ENCODE measurements at regions not wholly inside any gene's neighbourhood (a gene's known extent, or its start where the extent isn't known, plus 50 kb on each side); places are given as distances from the start of the nearest gene placed in this dataset.

DNA sequence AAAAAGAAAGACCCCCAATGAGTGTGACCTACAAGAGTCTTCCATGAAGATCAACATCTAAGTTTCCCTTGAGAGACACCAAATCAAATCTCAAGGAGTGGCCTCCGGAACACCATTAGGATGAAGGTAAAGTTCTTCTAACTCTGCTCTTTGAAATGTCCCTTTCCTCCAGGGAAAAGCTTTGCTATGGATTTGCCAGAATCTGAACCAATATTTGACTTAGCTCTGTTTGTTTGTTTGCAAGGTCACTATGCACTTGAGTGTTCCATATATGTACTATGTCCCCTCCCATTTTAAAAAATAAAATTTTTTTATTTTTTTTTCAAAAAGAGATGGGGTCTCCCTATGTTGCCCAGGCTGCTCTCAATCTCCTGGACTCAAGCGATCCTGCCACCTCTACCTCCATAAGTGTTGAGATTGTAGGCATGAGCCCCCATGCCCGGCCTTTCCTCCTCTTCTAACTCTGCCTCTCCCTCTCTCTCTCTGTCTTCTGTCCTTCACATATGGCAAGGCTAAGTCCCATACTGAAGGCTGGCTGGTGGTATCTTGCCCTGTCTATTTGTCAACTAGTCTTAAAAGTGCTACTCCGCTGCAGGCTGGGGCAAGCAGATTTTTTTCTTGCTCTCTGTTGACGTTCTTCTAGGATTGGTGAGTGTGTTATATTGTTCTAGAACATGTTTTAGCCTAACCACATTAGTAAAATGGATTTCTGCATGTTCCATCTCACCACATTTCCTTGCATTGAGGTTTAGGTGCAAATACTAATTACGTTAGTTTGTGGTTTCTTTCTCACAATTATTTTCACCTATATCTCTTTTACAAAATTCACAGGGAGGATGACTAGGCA lies 276.7 kb upstream of the DYNLRB2 start:
- TF ChIP-seq, protein P1, sequence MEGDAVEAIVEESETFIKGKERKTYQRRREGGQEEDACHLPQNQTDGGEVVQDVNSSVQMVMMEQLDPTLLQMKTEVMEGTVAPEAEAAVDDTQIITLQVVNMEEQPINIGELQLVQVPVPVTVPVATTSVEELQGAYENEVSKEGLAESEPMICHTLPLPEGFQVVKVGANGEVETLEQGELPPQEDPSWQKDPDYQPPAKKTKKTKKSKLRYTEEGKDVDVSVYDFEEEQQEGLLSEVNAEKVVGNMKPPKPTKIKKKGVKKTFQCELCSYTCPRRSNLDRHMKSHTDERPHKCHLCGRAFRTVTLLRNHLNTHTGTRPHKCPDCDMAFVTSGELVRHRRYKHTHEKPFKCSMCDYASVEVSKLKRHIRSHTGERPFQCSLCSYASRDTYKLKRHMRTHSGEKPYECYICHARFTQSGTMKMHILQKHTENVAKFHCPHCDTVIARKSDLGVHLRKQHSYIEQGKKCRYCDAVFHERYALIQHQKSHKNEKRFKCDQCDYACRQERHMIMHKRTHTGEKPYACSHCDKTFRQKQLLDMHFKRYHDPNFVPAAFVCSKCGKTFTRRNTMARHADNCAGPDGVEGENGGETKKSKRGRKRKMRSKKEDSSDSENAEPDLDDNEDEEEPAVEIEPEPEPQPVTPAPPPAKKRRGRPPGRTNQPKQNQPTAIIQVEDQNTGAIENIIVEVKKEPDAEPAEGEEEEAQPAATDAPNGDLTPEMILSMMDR (IDR thresholded peaks at IDR 0.05): no peak
- TF ChIP-seq POLR2A (IDR thresholded peaks at IDR 0.05): no peak
- no peak for TF ChIP-seq POLR2AphosphoS5 (IDR thresholded peaks at IDR 0.05)
